A549 (cell line): ENCODE measurements at regions not wholly inside any gene's neighbourhood (a gene's known extent, or its start where the extent isn't known, plus 50 kb on each side); places are given as distances from the start of the nearest gene placed in this dataset.

ENCODE experiments used
- CEBPB ChIP-seq, 2 experiments: fragments of >200 bp in 1 of 2; sonication (Bioruptor Twin) in 1 of 2; formaldehyde crosslinking in 1 of 2; IDR thresholded peaks; 2 replicates each; pipeline ENCODE4 v1.6.1; 2012 to 2016
- EP300 ChIP-seq, 2 experiments: fragments of >200 bp; sonication (Bioruptor Twin); formaldehyde crosslinking; IDR thresholded peaks; 2 replicates in 1 of 2; 3 replicates in 1 of 2; pipeline ENCODE4 v1.6.1; 2016 to 2017
- KDM1A ChIP-seq: fragments of 200-600 bp; sonication (generic); IDR thresholded peaks from 2 replicates; pipeline ENCODE4 v1.6.1; 2016; ENCODE audit warnings: low read depth, mild to moderate bottlenecking
- MAZ ChIP-seq: fragments of 150-350 bp; IDR thresholded peaks from 2 replicates; pipeline ENCODE4 v1.6.1; 2014; ENCODE audit warnings: antibody characterized with exemption, low read depth, low read length, borderline replicate concordance
- NR3C1 ChIP-seq: fragments of >200 bp; sonication (Bioruptor Twin); formaldehyde crosslinking; IDR thresholded peaks from 3 replicates; pipeline ENCODE4 v1.6.1; 2017
- POLR2A ChIP-seq: IDR thresholded peaks from 2 replicates; pipeline ENCODE4 v1.6.1; 2012; ENCODE audit warnings: mild to moderate bottlenecking, low read length
- POLR2AphosphoS2 ChIP-seq: conservative IDR thresholded peaks from 2 replicates; pipeline ENCODE4 v1.6.1; 2012; ENCODE audit warnings: low read length, improper control_type of control experiment, inconsistent platforms
- RCOR1 ChIP-seq: fragments of 150-350 bp; IDR thresholded peaks from 2 replicates; pipeline ENCODE4 v1.6.1; 2014; ENCODE audit warnings: antibody characterized with exemption, low read length, low read depth
- TF ChIP-seq, protein P1 (sequence below): fragments of >200 bp; sonication (Bioruptor Twin); formaldehyde crosslinking; IDR thresholded peaks from 3 replicates; pipeline ENCODE4 v1.5.1; 2016
- TF ChIP-seq, protein P2 (sequence below): IDR thresholded peaks from 2 replicates; pipeline ENCODE4 v1.6.1; 2012; ENCODE audit warnings: low read depth, borderline replicate concordance
- TF ChIP-seq, protein P3 (sequence below): fragments of >200 bp; sonication (Bioruptor Twin); formaldehyde crosslinking; IDR thresholded peaks from 3 replicates; pipeline ENCODE4 v1.6.1; 2016
- TF ChIP-seq, protein P4 (sequence below): IDR thresholded peaks from 2 replicates; pipeline ENCODE4 v1.6.1; 2012

DNA sequence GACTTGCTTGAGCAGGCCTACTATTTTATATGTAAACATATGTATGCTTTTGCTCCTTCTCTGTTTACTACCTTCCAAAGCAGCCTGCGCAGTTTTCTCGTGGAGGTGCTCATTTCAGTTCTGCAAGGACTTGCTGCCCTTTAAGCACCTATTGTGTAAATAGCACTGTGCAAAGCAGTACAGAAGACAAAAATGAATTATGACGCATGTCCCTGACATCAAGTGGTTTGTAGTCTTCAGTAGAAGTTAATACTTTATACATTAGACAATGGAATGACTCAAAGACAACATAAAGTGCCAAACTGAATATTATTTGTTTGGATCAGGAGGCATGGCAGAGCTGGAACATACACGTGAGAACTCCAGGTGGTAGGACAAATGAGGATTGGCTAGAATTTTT is 611.7 kb downstream of the LMO4 start:
- no peak for TF ChIP-seq NR3C1
- TF ChIP-seq, protein P1, sequence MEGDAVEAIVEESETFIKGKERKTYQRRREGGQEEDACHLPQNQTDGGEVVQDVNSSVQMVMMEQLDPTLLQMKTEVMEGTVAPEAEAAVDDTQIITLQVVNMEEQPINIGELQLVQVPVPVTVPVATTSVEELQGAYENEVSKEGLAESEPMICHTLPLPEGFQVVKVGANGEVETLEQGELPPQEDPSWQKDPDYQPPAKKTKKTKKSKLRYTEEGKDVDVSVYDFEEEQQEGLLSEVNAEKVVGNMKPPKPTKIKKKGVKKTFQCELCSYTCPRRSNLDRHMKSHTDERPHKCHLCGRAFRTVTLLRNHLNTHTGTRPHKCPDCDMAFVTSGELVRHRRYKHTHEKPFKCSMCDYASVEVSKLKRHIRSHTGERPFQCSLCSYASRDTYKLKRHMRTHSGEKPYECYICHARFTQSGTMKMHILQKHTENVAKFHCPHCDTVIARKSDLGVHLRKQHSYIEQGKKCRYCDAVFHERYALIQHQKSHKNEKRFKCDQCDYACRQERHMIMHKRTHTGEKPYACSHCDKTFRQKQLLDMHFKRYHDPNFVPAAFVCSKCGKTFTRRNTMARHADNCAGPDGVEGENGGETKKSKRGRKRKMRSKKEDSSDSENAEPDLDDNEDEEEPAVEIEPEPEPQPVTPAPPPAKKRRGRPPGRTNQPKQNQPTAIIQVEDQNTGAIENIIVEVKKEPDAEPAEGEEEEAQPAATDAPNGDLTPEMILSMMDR = no peak
- no peak for TF ChIP-seq POLR2A
- TF ChIP-seq, protein P2, sequence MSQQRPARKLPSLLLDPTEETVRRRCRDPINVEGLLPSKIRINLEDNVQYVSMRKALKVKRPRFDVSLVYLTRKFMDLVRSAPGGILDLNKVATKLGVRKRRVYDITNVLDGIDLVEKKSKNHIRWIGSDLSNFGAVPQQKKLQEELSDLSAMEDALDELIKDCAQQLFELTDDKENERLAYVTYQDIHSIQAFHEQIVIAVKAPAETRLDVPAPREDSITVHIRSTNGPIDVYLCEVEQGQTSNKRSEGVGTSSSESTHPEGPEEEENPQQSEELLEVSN = no peak
- TF ChIP-seq POLR2AphosphoS2 = no peak
- TF ChIP-seq CEBPB (IDR thresholded peaks at IDR 0.05) = peak in 1 of 2 experiments; percentile 19; a peak in 1 of 4 replicates
- TF ChIP-seq KDM1A = no peak
- TF ChIP-seq, protein P3, sequence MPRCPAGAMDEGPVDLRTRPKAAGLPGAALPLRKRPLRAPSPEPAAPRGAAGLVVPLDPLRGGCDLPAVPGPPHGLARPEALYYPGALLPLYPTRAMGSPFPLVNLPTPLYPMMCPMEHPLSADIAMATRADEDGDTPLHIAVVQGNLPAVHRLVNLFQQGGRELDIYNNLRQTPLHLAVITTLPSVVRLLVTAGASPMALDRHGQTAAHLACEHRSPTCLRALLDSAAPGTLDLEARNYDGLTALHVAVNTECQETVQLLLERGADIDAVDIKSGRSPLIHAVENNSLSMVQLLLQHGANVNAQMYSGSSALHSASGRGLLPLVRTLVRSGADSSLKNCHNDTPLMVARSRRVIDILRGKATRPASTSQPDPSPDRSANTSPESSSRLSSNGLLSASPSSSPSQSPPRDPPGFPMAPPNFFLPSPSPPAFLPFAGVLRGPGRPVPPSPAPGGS = no peak
- TF ChIP-seq, protein P4, sequence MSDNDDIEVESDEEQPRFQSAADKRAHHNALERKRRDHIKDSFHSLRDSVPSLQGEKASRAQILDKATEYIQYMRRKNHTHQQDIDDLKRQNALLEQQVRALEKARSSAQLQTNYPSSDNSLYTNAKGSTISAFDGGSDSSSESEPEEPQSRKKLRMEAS = no peak; the same call in 1 of the 2 replicates
- TF ChIP-seq EP300 (IDR thresholded peaks at IDR 0.05) = 0 out of 5 replicates have a peak, but pooled peaks of 1 of the 2 experiments have one; percentile 15
- no peak for TF ChIP-seq RCOR1
- TF ChIP-seq MAZ = no peak
